NB4 (cell line): ENCODE measurements at regions not wholly inside any gene's neighbourhood (a gene's known extent, or its start where the extent isn't known, plus 50 kb on each side); places are given as distances from the start of the nearest gene placed in this dataset.

ENCODE experiments used
- DNase-seq: peaks from one replicate; pipeline ENCODE4 v3.0.0; 2010; ENCODE audit warnings: low read depth
- H3K4me3 ChIP-seq: one replicate; pipeline ENCODE4 v1.5.1; 2011; ENCODE audit warnings: mild to moderate bottlenecking, low read depth, low read length, moderate library complexity
- MYC ChIP-seq: IDR thresholded peaks from 2 replicates; pipeline ENCODE4 v1.6.1; 2011; ENCODE audit warnings: low read depth, low read length
- POLR2A ChIP-seq: IDR thresholded peaks from 2 replicates; pipeline ENCODE4 v1.6.1; 2011; ENCODE audit warnings: mild to moderate bottlenecking; ENCODE audit not compliant: insufficient read length; ENCODE audit errors: extremely low read depth
- TF ChIP-seq, protein P1 (sequence below): IDR thresholded peaks from one replicate; pipeline ENCODE4 v1.5.1; 2012; ENCODE audit warnings: low read depth, low read length
- TF ChIP-seq, protein P2 (sequence below): IDR thresholded peaks from 2 replicates; pipeline ENCODE4 v1.6.1; 2011; ENCODE audit warnings: low read depth, low read length

DNA sequence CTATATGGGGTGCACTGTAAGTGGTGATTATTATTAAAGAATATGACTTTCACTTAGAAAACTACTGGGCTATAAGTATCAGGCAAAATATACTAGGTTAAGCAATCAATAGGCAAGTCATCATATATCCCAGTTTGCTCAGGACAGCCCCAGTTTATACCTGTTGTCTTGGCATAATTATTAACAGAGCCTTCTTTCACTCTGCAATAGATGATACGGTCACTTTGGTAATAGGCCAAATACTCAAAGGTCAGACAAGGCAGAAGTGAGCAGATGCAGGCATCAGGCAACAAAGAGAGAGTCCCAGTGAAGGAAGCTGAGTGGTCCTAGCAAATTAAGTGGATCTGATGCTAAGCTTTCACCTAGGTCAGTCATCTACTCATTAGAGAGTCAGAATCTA is 599.9 kb downstream of the LMO4 start:
- TF ChIP-seq POLR2A (no peak), MYC (no peak)
- TF ChIP-seq, protein P1, sequence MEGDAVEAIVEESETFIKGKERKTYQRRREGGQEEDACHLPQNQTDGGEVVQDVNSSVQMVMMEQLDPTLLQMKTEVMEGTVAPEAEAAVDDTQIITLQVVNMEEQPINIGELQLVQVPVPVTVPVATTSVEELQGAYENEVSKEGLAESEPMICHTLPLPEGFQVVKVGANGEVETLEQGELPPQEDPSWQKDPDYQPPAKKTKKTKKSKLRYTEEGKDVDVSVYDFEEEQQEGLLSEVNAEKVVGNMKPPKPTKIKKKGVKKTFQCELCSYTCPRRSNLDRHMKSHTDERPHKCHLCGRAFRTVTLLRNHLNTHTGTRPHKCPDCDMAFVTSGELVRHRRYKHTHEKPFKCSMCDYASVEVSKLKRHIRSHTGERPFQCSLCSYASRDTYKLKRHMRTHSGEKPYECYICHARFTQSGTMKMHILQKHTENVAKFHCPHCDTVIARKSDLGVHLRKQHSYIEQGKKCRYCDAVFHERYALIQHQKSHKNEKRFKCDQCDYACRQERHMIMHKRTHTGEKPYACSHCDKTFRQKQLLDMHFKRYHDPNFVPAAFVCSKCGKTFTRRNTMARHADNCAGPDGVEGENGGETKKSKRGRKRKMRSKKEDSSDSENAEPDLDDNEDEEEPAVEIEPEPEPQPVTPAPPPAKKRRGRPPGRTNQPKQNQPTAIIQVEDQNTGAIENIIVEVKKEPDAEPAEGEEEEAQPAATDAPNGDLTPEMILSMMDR, result no peak
- no peak for DNase-seq
- H3K4me3 ChIP-seq, result no peak overlapping the region

DNA sequence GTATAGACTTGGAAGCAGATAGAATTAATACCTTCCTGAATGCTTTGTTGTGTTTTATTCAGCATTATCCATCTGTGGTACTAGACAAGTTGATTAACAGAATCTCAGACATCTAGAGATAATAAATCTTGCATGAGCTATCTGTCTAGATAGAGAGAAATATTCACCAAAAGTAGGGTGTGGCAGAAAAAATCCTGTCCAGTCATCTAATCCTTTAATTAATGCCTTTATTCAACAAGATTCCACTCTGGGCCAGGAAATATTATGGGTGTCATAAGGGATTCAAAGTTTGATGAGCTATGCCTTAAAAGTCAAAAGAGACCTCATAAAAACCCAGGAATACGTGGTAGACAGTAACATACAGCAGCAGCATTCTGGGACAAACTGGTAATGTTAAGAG is 601.2 kb downstream of the LMO4 start:
- TF ChIP-seq, protein P1, result no peak
- TF ChIP-seq, protein P2, sequence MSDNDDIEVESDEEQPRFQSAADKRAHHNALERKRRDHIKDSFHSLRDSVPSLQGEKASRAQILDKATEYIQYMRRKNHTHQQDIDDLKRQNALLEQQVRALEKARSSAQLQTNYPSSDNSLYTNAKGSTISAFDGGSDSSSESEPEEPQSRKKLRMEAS, result no peak
- TF ChIP-seq MYC (no peak), POLR2A (no peak)
- H3K4me3 ChIP-seq, result no peak overlapping the region

DNA sequence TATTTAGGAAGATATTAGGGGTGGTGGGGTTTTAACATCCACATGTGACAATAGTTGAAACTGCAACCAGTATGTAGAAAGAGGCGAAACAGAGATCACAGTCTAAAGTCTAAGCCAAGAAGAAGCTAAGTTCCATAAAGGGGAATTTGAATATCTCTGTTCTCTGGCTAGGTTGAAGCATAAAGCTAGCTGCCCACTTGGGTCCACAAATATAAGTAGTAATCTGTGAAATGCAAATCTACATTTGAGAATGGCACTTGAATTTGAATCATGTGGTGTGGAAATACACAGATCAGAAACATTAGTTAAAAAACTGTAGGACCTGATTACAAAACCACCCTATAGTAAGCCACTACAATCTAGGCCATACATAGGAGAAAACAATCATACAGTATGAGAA is 602.1 kb downstream of the LMO4 start:
- no peak for DNase-seq
- TF ChIP-seq MYC (no peak), POLR2A (no peak)
- TF ChIP-seq, protein P1, result no peak
- TF ChIP-seq, protein P2, result no peak
- no peak overlapping the region for H3K4me3 ChIP-seq

More for the DNA sequence above, 601.2 kb downstream of the LMO4 start:
- DNase-seq, result no peak

DNA sequence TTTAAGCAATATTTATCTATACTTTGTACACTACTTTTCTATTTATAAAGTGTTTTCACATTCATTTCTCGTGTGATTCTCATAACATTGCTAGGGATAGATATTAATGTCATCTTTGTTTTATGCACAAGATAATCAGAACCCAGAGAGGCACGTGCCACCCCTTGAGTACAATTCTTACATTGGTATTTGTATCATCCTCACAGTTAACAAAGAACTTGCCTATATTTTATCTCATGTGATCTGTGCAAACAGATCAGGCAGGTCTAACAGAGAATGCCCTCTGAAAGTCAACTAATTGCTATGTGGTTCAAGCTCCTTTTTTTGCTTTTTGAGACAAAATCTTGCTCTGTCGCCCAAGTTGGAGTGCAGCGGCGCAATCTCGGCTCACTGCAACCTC is 604.5 kb downstream of the LMO4 start:
- no peak for DNase-seq

DNA sequence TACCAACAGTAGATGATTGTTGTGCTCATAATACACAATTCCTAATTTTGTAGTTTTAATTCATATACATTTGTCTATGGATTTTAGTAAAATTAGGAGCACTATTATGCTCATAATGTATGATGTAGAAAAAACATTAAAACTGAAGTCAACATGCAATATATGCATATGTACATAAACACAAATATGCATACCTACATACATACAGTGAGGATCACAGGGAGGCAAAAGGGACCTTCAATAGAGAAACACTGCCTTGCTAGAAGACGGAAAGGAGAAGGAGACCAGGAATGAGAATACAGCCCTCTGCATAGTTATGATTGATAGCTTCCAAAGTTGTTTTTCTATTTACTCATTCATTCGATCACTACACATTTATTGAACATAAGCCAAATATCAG is 606.5 kb downstream of the LMO4 start:
- DNase-seq, result no peak
- no peak overlapping the region for H3K4me3 ChIP-seq
- TF ChIP-seq POLR2A, result no peak
- TF ChIP-seq, protein P2, result no peak
- TF ChIP-seq MYC, result no peak
- TF ChIP-seq, protein P1, result no peak

More for the DNA sequence above, 604.5 kb downstream of the LMO4 start:
- no peak overlapping the region for H3K4me3 ChIP-seq
- TF ChIP-seq, protein P2, result no peak
- TF ChIP-seq MYC (no peak), POLR2A (no peak)
- TF ChIP-seq, protein P1, result no peak

DNA sequence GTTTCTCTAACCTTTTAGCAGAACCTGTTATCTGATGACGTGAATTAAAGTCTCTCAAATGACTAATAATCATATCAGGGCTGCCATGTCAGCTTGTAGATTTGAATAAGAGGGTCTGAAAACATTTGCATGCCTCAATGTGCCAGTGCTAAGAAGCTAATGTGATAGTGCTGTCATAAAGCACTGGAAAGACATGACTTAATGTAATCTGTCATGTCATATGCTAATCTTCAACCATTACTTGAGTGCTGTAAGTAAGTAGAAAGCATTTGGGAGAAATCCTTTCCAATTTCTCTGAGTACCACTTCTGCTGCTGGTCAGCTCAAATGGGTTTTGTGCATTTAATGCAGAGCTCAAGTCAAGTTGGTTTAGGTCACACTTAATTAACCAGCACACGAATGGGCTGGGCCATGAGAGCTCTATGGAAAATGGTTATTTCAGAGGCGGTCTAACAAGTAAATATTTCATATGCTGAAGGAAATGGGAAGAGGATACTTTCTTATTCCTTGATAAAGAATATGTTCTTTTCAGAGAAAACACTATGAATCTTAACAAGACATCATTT is 609.2 kb downstream of the LMO4 start:
- no peak overlapping the region for H3K4me3 ChIP-seq
- DNase-seq, result no peak
- TF ChIP-seq, protein P1, result no peak
- no peak for TF ChIP-seq POLR2A
- TF ChIP-seq, protein P2, result no peak
- TF ChIP-seq MYC, result no peak
